DMS53 (cell line): ENCODE measurements at regions not wholly inside any gene's neighbourhood (a gene's known extent, or its start where the extent isn't known, plus 50 kb on each side); places are given as distances from the start of the nearest gene placed in this dataset.

Source experiments
- DNase-seq: peaks from one replicate; lab custom pipeline; 2025; lab: John Stamatoyannopoulos, UW

DNA sequence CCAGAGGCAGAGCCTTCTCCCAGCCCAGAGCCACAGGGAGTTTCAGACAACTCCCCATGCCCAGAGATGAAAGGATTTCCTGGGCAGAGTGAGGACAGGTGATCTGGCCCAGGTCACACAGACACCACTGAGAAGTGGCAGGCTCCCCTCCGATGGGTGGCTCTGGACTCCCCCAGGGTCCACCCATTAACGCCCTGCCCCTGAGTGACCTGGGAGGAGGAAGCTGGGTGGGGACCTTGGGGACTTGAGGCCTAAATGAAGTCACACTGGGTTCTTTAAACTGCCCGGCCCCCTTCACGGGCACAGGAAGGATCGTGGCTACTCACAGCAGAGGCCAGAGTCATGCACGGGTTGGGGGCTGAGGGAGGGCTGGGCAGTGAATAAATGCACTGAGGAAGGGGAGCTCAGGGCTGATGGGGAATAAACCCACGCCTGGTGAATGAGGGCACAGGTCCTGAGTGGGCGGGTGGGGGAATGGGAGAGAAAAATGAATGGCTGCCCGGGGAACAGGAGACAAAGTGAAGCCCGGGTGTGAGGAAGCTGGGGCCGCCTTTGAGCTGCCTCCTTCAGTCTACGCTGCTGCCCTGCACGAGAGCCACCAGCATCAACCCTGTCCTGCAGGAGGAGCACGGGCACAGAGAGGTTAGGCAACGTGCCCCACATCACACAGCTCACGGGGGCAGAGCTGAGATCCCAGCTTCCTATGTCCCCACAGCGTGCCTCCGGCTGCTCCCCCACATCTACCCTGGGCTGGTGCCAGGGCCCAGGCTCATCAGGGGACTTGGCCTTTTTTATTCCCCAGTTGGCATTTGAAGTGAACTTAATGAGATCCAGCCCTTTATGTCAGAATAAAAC lies 404.3 kb downstream of the MATN1 start:
- no peak for DNase-seq

DNA sequence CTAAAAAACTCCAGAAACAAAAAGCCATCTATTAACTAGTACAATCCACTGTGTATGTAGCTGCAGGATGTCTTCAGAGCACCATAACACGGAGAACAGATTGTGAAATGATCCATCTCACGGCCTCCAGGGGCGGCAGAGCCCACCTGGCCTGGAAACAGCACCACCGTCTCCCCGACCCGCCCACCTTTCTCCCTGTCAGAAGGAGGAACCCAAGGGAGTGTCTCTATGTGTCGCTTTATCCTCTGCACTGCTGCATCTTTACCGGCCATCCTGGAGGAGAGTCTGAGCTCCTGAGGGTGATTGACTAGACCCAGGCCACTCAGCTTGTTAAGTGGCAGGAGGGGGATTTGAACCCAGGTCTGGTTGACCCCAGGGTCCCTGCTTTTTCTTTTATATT lies 405.0 kb downstream of the MATN1 start:
- DNase-seq, result no peak

DNA sequence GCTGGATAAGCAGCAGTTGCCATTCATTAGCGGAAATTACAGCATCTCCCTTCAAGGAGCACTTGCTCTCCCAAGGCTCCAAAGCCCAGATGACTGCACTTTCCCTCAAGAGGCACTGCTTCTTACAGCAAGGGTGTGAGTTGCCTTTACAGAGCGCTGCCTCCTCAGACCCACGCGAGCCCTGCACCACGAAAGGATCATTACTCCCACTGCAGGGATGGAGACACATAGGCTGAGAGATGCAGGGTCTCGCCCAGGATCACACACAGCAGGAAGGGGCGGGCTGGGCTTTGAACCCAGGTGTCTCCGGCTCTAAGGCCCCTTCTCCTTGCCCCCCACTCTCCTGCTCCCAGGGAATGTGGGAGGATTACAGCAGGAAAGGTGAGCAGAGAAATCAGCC lies 405.5 kb downstream of the MATN1 start:
- DNase-seq, result no peak

DNA sequence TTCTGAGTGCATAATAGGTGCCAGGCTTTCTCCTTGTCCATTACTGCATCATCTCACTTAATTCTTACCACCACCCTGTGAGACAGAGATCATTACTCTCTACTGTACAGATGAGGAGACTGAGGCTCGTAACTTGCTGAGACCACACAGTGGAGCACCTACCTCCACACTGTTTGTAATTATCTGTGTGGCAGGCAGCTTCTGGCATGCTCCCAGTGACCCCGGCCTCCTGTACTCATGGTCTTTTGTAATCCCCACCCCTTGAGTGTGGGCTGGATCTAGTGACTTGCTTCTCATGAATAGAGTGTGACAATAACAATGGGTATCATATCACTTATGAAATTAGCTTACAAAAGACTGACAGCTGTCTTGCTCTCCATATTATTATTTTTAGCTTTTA lies 407.3 kb downstream of the MATN1 start:
- no peak for DNase-seq

DNA sequence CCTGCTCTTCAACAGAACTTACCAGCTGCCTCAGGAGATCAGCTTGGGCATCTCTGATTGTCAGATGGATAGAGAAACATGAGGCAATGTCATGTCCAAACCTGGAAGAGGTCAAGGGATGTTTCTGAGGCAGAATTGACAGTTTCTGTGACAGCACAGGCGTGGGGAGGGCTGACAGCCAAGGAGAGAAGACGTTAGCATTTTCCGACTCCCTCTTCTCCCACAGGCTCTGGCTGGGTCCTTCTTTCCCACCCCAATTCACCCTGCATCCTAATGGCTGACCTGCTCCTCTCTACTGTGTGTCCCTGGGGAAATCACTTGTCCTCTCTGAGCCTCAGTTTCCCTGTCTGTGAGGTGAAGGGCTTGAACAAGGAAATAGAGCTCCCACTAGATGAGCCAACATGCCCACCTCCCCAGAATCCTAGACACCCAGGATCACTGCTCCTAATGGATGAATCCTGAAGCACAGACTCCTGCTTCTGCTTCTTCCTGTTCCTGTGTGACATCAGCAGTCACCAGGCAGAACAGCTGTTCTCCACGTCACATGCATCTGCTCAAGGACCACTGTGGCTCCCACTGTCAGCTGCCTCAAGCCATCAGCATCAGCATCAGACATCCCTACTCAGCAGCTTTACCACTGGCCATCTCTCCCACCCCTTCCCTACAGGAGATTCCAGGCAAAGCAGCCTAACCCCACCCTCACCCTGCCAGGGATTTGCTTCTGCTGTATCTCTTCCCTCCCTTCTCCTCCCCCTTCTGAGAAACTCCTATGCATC lies 408.0 kb downstream of the MATN1 start:
- peak; percentile 5 for DNase-seq

DNA sequence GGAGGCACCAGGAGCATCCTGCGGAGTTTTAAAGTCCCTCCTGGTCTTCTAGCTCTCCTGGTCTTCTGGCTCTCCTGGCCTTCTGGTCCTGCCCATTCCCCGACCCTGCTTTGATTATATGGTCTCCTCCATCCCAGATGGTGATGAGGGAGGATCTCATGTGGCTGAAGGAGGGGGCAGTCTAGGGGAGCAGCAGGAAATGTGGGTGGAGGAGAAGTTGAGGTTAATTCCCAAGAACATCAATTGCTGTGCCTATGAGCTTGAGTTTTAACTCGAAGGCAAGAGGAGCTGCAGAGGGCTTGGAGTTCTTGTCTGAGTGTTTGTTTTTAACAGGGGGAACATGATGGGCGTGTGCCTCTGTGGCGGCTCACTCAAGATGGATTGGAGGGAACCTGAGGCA lies 408.8 kb downstream of the MATN1 start:
- DNase-seq, result no peak

DNA sequence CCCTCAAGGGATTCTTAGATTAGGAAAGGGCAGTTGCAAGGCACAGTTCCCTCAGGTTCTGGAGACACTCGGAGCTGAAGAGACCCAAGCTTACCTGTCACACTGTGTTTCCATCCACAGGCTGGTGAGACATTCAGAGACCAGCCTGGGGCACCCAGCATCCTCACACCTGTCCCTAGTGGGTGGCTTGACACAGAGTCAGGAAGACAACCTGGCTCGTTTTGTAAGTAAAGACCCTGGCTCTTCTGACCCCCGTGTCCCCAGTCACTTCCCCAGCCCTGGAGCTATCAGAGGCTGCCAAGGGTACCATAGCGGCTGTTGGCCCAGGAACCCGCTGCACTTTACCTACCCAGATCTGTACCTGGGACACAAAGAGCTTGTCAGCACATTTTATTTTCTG lies 409.8 kb downstream of the MATN1 start:
- no peak for DNase-seq

DNA sequence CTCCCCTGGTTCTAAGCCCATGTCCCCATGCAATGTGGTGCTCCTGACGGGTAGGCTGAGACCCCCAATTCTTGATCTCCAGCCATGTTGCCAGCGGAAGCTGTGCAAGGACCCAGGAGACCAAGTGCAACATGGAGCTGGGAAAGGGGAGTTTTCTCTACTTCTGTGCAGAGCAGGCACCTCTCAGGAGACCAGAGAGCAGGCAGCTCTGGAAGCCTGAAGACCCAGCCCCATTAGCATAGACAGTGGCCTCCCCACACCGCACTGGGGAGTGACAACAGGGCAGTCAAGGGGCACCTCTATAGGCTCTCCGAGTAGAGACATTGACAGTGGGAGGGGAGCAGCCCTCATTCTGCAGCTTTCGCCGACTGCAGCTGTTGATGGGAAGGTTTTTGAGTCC lies 410.2 kb downstream of the MATN1 start:
- no peak for DNase-seq

DNA sequence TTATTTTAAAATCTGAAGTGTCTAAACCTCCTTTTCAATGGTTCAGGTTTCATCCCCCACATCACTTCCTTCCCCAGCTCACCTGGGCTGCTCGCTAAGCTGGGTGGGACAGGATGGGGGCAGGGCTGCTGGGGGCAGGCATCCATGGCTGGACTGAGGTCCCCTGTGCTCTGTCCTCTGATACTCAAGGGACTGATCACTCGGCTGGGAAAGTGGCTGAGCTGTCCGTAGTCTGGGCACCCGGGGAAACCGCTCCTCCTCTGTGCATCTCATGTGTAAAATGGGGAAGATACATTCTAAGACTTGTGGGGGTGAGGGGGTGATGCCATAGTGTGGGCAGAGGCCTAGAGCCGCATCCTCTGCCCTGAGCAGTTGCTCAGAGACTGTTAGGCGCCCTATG lies 411.2 kb downstream of the MATN1 start:
- no peak for DNase-seq

DNA sequence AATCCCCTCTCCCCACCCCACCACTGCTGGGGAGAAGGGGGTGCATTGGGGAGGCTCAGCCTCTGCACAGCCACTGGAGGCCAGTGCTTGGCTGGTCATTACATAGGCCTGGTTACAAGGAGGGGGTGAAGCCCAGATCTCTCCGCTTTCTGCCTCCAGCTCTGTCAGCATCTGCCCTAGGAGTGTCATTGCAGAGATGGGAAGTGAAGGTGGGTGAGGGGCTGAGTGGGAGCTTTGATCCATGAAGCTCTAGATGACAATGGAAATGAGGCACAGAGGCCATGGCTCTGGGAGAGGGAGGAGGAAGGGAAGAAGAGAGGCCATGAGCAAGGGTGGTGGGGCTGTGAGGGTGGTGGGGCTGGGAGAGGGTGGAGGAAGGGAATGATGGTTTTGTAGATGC lies 411.6 kb downstream of the MATN1 start:
- no peak for DNase-seq

DNA sequence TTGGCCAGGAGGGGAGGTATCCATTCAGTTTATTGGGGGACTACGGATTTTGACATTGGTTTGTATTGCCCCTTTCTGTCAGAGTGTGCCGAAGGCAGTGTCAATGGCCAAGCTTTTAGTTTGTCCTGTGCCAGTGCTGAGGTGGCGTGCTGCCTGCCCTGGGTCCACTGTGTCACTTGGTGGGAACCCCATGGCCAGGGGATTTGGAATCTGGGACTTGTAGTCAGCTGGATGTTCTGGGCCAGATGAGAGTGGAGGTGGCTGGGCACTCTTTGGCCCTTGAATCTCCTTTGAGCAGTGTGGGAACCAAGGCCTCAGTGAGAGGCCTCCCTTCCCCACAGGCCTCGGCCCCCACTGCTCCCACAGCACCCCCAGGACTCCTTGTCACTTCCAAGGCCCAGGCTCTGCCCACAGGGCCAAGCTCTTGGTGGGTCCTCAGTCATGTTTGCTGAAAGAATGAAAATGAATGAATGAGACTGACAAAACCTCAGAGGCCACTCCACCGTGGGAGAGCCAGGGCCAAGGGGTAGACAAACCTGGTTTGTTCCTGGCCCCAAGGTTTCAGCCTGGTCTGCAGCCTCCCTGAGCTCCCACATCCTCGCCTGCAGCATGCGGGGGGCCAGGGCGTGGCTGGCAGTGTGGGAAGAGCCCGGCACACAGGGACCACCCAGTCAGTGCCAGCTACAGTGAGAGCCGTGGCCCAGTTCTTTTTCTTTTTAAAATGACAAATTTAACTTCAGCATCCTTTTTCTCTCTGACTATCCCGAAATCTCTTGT lies 412.2 kb downstream of the MATN1 start:
- DNase-seq, result no peak

DNA sequence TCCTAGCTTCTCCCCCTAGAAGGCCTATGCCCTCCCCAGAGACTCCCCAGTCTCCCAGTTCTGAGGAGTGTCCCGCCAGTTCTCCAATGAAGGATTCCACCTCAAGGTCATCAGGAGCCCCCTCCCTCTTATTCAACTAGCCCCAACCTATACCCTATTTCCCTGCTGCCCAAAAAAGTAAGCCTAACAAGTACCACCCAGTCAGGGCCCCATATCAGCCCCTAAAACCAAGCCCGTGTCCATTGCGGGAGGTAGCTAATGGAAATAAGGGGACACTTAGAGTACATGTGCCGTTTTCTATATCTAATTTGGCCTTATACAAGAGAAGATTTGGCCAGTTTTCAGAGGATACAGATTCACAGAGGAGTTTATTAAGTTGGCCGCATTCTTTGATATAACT lies 416.2 kb downstream of the MATN1 start:
- no peak for DNase-seq

DNA sequence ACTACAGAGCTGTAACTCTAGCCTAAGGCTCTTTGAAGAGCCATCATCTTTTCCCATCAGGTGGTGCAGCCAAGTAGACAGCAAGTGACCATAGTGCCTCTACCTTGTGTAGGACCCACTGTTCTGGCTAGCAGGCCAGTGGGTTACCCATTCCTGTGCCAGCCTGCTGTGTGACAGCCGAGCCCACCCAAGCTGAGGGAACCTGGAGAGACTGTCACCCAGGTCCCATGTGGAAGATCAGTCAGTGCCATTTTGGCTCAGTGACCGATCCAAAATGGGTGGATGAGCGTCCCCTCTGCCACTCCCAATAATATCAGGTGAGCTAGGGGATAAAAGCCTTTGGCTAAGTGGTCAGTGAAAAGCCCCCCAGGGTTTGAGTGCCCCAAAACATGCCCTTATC lies 417.9 kb downstream of the MATN1 start:
- no peak for DNase-seq

DNA sequence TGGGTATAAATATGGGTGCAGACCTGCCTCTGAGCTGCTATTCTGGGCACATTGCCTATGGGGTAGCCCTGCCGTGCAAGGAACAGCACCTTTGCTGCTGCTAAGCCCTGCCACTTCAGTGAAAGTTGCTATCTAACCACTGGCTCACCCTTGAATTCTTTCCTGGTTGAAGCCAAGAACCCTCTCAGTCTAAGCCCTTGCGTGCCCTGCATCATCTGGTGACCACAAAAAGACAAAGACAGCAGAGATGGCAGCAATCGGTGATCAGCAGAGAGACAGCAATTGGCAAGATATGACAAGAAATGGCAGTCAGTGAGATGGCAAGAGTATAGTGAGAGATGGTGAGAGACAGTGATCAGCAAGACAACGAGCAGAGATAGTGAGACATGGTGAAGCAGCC lies 418.3 kb downstream of the MATN1 start:
- DNase-seq, result no peak

DNA sequence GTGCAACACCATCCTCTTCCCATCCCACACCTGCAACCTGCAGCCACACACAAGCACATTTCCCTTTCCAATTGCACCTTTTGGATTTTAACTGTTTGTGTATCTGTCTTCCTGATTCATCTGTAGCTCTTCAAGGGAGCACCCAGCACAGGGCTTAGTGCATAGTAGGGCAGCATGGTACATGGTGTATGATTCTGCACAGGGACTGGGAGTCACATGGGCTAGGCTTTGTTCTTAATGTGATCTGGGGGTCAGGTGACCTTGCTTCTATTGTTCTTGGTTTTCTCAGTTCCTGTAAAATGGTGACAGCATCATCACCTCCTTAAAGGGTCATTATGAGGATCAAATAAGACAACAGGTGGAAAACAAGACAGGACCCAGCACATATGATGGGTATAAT lies 419.3 kb downstream of the MATN1 start:
- no peak for DNase-seq

DNA sequence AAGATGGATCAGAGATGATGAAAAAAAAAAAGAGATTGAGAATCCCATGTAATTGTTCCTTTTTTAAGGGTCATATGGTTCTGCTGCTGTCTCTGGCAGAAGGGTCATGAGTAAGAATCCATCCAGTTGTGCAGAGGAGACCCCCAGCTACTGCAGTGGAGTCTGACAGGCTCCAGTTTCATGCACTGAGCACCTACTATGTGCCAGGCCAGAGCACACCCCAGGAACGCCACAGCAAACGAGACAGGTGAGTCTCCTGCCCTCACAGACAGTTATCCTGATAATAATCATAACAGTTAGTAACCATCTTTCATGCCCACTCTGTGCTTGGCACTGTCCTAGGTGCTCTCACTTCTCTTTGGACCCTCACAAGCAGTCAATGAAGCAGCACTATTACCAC lies 420.0 kb downstream of the MATN1 start:
- DNase-seq, result no peak

DNA sequence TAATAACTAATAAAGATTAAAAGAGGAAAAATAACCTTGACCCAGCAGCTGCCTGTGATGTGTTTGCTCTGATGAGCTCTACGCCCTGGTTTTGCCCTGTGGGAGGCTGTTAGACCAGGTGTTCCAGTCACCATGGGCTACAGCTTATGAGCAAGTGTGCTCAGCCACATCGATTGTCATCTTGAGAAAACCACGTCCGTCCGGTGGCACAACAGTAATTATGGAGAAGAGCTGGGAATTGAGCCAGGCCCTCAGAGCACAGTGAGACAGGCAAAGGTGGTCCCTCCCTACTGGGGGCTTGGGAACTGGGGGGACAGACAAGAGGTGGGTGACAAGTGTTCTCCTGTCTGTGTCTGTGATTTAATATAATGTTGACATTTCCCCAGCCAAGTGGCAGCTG lies 420.5 kb downstream of the MATN1 start:
- DNase-seq, result no peak

DNA sequence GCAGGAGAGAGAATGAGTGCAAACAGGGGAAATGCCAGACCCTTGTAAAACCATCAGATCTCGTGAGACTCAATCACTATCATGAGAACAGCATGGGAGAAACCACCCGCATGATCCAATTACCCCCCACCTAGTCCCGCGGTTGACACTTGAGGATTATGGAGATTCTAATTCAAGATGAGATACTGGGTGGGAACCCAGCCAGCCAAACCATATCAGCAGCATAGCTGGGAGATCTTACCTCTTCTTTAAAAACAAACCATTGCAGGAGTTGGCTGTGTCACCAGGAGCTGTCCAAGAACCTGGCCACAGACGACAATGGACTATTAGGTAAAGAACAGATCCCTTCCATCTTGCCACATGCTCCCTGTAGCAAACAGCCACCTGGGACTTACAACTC lies 422.7 kb downstream of the MATN1 start:
- DNase-seq, result no peak

DNA sequence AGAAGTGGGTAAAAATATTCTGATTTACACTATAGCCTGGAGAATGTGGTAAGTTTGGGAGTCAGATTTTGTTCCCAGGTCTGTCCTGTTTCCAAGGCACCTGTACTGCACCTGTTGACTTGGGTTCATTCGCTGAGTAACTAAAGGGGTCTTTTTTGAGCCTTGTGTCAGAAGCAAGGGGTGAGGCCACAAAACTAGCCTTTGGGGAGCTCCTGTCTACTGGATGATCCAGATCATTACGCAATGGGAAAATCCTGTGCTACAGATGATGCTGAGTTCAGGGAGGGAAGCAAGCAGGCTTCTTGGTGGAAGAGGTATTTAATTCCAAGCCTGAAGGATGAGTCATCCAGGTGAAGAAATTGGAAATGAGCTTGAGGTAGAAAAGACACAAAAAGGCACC lies 424.0 kb downstream of the MATN1 start:
- no peak for DNase-seq

DNA sequence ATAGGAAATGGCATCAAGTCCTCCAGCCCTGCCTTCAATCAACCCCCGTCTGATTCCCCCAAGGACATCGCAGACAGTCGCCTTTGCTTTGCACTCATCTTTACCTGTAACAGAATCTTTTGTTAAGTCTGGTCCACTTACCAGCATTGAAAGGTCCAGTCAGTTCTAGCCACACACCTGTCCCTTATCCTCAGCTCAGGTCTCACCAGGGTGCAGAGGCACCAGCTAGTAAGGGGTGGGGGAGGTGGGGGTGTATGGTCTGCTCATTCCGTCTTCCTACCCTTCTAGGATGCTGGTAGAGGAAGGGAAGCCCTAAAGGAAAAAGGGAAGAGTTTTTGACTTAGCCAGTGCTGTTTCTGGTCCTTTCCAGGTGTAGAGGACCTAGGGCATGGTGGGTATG lies 427.7 kb downstream of the MATN1 start:
- no peak for DNase-seq

DNA sequence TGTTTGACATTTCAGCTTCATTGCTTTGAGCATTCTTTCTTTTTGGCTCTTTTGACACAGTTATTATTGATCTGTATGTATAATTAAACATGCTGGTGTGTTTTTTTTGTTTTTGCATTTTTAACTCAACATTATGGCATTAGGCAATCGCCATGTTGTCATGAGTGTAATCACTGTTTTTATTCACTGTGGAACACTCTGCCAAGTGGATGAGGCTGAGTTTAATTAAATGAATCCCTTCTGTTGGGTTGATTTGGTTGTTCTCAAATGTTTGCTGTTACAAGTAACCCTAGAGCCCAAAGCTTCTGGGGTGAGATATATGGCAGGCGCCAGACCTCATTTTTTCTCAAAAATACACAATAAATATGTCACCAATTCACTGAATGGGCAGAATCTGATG lies 428.1 kb downstream of the MATN1 start:
- no peak for DNase-seq

DNA sequence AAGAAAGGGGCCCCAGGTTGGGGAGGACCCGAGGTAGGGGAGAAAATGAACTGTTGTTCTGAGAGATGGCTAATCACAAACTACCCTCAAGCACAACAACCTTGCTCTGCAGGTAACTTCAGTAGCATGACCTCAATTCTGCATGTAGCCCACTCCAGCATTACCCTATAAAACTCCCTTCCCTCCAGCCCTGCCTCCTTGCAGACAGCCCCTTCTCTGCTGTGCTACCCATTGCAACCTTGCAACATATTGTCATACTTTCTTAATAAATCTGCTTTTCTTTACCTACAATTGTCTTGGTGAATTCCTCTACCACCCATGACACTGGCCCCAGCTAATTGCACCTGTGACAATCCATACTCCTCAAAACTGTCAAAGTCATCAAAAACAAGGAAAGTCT lies 428.9 kb downstream of the MATN1 start:
- DNase-seq, result no peak

DNA sequence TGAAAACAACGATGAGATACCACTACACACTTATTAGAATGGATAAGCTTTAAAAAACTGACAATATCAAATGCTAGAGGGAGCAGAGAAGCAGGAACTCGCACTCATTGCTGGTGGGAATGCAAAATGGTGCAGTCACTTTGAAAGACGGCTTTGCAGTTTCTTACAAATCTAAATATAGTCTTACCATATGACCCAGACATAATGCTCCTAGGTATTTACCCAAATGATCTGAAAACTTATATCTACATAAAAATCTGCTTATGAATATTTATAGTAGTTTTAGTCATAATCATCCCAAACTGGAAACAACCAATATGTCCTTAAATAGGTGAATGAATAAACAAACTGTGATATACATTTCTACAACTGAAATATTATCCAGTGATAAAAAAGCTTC lies 430.9 kb downstream of the MATN1 start:
- DNase-seq, result no peak
